Parathyroid adenoma (tissue), 2 donors: ENCODE measurements at regions not wholly inside any gene's neighbourhood (a gene's known extent, or its start where the extent isn't known, plus 50 kb on each side); places are given as distances from the start of the nearest gene placed in this dataset.

ENCODE experiments used
- H2AFZ ChIP-seq: fragments of 300-600 bp; sonication (generic); one replicate; pipeline ENCODE4 v1.7.0; 2017; ENCODE audit warnings: antibody characterized with exemption, mild to moderate bottlenecking
- H3K27ac ChIP-seq: fragments of 300-600 bp; sonication (generic); one replicate; pipeline ENCODE4 v1.7.0; 2017
- H3K27me3 ChIP-seq: fragments of 300-600 bp; sonication (generic); one replicate; pipeline ENCODE4 v1.7.0; 2017; ENCODE audit warnings: low read length; ENCODE audit not compliant: control insufficient read depth, insufficient read depth
- H3K36me3 ChIP-seq: fragments of 300-600 bp; sonication (generic); one replicate; pipeline ENCODE4 v1.7.0; 2017; ENCODE audit warnings: low read length; ENCODE audit not compliant: control insufficient read depth, insufficient read depth
- H3K4me1 ChIP-seq: fragments of 300-600 bp; sonication (generic); one replicate; pipeline ENCODE4 v1.7.0; 2017; ENCODE audit warnings: control low read depth
- H3K4me2 ChIP-seq: fragments of 300-600 bp; sonication (generic); one replicate; pipeline ENCODE4 v1.7.0; 2017; ENCODE audit warnings: low read length
- H3K4me3 ChIP-seq: fragments of 300-600 bp; sonication (generic); one replicate; pipeline ENCODE4 v1.7.0; 2017; ENCODE audit warnings: low read depth, low read length
- H3K79me2 ChIP-seq: fragments of 300-600 bp; sonication (generic); one replicate; pipeline ENCODE4 v1.7.0; 2017; ENCODE audit warnings: control low read depth
- H3K9ac ChIP-seq: fragments of 300-600 bp; sonication (generic); one replicate; pipeline ENCODE4 v1.7.0; 2017; ENCODE audit warnings: mild to moderate bottlenecking
- H3K9me3 ChIP-seq: fragments of 300-600 bp; sonication (generic); one replicate; pipeline ENCODE4 v1.7.0; 2017; ENCODE audit warnings: low read length; ENCODE audit not compliant: control insufficient read depth
- CTCF ChIP-seq: fragments of 300-600 bp; sonication (generic); IDR thresholded peaks from one replicate; pipeline ENCODE4 v1.7.0; 2017; ENCODE audit warnings: antibody characterized with exemption, mild to moderate bottlenecking
- donor health status: primary hyperparathyroidism.

GRCh38 chr2:5764041-5764440 lies 71.9 kb downstream of the SOX11 start:
- Histone ChIP-seq H3K4me3 (no peak overlapping the region), H2AFZ (no peak overlapping the region), H3K9ac (no peak overlapping the region), H3K27me3 (no peaks in the 10 kb centered on the region), H3K9me3 (no peaks in the 10 kb centered on the region), H3K4me1 (no peaks in the 10 kb centered on the region), H3K79me2 (no peaks in the 10 kb centered on the region), H3K27ac (no peak overlapping the region), H3K36me3 (no peaks in the 10 kb centered on the region), H3K4me2 (no peak overlapping the region)
- TF ChIP-seq CTCF: no peak

GRCh38 chr2:5766056-5766455 lies 73.9 kb downstream of the SOX11 start:
- no peak for TF ChIP-seq CTCF
- no peaks in the 10 kb centered on the region for H3K4me1 ChIP-seq
- no peaks in the 10 kb centered on the region for H3K79me2 ChIP-seq
- no peak overlapping the region for H3K4me3 ChIP-seq
- no peak overlapping the region for H3K27ac ChIP-seq
- H3K4me2 ChIP-seq: no peak overlapping the region
- no peak overlapping the region for H2AFZ ChIP-seq
- H3K9me3 ChIP-seq: no peaks in the 10 kb centered on the region
- H3K36me3 ChIP-seq: no peaks in the 10 kb centered on the region
- H3K9ac ChIP-seq: no peak overlapping the region
- H3K27me3 ChIP-seq: no peaks in the 10 kb centered on the region

- no peaks in the 10 kb centered on the region for H3K4me1 ChIP-seq
- H3K36me3 ChIP-seq: no peaks in the 10 kb centered on the region
- no peak for TF ChIP-seq CTCF
- H3K9me3 ChIP-seq: no peaks in the 10 kb centered on the region
- no peaks in the 10 kb centered on the region for H3K27me3 ChIP-seq
- no peak overlapping the region for H3K4me2 ChIP-seq
- no peak overlapping the region for H3K9ac ChIP-seq
- no peak overlapping the region for H3K27ac ChIP-seq
- H3K79me2 ChIP-seq: no peaks in the 10 kb centered on the region
- no peak overlapping the region for H2AFZ ChIP-seq
- no peak overlapping the region for H3K4me3 ChIP-seq
Measured at GRCh38 chr2:5766561-5766960, 74.4 kb downstream of the SOX11 start.

- Histone ChIP-seq H3K4me3 (no peak overlapping the region), H3K79me2 (no peaks in the 10 kb centered on the region), H3K36me3 (no peaks in the 10 kb centered on the region), H3K9ac (no peak overlapping the region), H3K27me3 (no peaks in the 10 kb centered on the region), H3K27ac (no peak overlapping the region), H3K4me1 (no peaks in the 10 kb centered on the region), H3K9me3 (no peaks in the 10 kb centered on the region), H3K4me2 (no peak overlapping the region), H2AFZ (no peak overlapping the region)
- no peak for TF ChIP-seq CTCF
Measured at GRCh38 chr2:5777131-5777535, 84.9 kb downstream of the SOX11 start.

- no peak overlapping the region for H3K9ac ChIP-seq
- no peak overlapping the region for H3K4me3 ChIP-seq
- H3K79me2 ChIP-seq: no peaks in the 10 kb centered on the region
- H2AFZ ChIP-seq: no peak overlapping the region
- TF ChIP-seq CTCF: no peak
- no peaks in the 10 kb centered on the region for H3K27me3 ChIP-seq
- no peaks in the 10 kb centered on the region for H3K36me3 ChIP-seq
- H3K4me2 ChIP-seq: no peak overlapping the region
- H3K27ac ChIP-seq: no peak overlapping the region
- H3K9me3 ChIP-seq: no peaks in the 10 kb centered on the region
- H3K4me1 ChIP-seq: no peaks in the 10 kb centered on the region
Measured at GRCh38 chr2:5781679-5782078, 89.5 kb downstream of the SOX11 start.
